Nephron progenitor cell (in vitro differentiated cells): ENCODE measurements at regions not wholly inside any gene's neighbourhood (a gene's known extent, or its start where the extent isn't known, plus 50 kb on each side); places are given as distances from the start of the nearest gene placed in this dataset.

ENCODE experiments used
- DNase-seq: peaks from one replicate; pipeline ENCODE4 v3.0.0; 2021
- H3K27ac Mint-ChIP-seq: 2 replicates; pipeline ENCODE4 v1.8.0; 2021; ENCODE audit warnings: mild to moderate bottlenecking, moderate library complexity, mixed read lengths
- H3K27me3 Mint-ChIP-seq: 2 replicates; pipeline ENCODE4 v1.8.0; 2021; ENCODE audit warnings: mild to moderate bottlenecking, low read depth, mixed read lengths; ENCODE audit not compliant: poor library complexity
- H3K36me3 Mint-ChIP-seq: 2 replicates; pipeline ENCODE4 v1.8.0; 2021; ENCODE audit warnings: low read depth, mixed read lengths
- H3K4me1 Mint-ChIP-seq: 2 replicates; pipeline ENCODE4 v1.8.0; 2021; ENCODE audit warnings: mixed read lengths
- H3K4me3 Mint-ChIP-seq: 2 replicates; pipeline ENCODE4 v1.8.0; 2021; ENCODE audit warnings: mild to moderate bottlenecking, moderate library complexity, mixed read lengths
- H3K9me3 Mint-ChIP-seq: 2 replicates; pipeline ENCODE4 v1.8.0; 2021; ENCODE audit warnings: mild to moderate bottlenecking, moderate library complexity, mixed read lengths
- TF ChIP-seq, protein P1 (sequence below): fragments of 200-600 bp; sonication (generic); IDR thresholded peaks from 2 replicates; pipeline ENCODE4 v1.5.0; 2021; ENCODE audit warnings: antibody characterized with exemption

DNA sequence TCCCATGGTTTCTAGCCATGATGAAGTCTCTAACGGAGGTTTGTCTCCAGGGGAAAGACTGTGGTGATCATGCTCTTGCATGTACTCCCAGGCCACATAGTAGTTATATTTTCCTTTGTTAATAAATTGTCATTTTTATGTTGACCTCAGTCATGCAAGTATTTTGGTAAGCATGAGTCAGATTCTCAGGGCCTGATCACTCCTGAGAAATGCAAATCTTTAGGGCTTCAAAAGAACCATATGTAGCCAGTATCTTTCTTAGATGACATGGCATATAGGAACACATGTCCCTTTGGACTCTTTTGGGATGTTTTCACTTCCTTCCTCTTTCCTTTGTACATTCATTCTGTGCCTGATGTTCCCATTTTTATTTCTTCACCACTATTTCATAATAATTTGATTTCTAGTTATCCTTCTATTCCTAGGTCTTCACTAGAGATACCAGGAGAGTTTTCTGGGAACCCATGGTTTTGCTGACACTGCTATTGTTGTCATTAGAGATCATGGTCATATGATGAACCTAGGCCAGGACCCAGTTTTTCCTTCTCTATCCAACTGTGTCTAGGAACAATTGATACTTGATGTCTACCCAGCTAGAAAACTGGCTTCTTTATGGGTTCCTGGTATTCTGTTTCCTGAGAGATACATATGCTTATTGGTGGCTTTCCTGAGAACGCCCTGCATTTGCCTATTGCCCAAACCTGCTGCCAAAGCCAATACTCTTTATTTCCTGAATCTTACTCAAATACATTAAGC is 248.1 kb upstream of the NREP start:
- H3K36me3 Mint-ChIP-seq = no peaks in the 10 kb centered on the region
- no peaks in the 10 kb centered on the region for H3K27me3 Mint-ChIP-seq
- no peak for DNase-seq
- no peak overlapping the region for H3K4me3 Mint-ChIP-seq
- H3K9me3 Mint-ChIP-seq = no peaks in the 10 kb centered on the region
- no peaks in the 10 kb centered on the region for H3K4me1 Mint-ChIP-seq
- TF ChIP-seq, protein P1, sequence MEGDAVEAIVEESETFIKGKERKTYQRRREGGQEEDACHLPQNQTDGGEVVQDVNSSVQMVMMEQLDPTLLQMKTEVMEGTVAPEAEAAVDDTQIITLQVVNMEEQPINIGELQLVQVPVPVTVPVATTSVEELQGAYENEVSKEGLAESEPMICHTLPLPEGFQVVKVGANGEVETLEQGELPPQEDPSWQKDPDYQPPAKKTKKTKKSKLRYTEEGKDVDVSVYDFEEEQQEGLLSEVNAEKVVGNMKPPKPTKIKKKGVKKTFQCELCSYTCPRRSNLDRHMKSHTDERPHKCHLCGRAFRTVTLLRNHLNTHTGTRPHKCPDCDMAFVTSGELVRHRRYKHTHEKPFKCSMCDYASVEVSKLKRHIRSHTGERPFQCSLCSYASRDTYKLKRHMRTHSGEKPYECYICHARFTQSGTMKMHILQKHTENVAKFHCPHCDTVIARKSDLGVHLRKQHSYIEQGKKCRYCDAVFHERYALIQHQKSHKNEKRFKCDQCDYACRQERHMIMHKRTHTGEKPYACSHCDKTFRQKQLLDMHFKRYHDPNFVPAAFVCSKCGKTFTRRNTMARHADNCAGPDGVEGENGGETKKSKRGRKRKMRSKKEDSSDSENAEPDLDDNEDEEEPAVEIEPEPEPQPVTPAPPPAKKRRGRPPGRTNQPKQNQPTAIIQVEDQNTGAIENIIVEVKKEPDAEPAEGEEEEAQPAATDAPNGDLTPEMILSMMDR = no peak
- H3K27ac Mint-ChIP-seq = no peak overlapping the region

- no peaks in the 10 kb centered on the region for H3K4me1 Mint-ChIP-seq
- peaks cover 4% of the 10 kb centered on the region for H3K27me3 Mint-ChIP-seq
- H3K36me3 Mint-ChIP-seq = no peaks in the 10 kb centered on the region
- no peak for DNase-seq
- H3K4me3 Mint-ChIP-seq = no peak overlapping the region
- no peaks in the 10 kb centered on the region for H3K9me3 Mint-ChIP-seq
- TF ChIP-seq, protein P1 = no peak
- H3K27ac Mint-ChIP-seq = no peak overlapping the region
Observed at GRCh38 chr5:112002376-112002775, 245.4 kb upstream of the NREP start.

DNA sequence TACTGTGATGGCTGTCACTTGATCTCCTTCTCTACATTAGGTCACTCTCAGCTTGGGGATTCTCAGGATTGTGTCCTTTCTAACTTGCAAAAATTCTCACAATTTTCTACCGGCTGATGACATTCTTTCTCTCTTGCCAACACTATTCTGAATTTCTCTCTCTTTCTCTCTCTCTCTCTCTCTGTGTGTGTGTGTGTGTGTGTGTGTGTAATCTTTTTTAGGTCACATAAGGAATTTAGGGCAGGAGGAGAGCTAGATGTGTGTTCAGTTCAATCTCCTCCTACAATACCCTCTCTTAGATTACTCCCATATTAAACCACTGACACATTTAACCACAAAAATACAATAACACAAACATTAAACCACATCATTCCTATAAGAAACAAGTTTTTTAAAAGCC is 242.3 kb upstream of the NREP start:
- H3K36me3 Mint-ChIP-seq = no peaks in the 10 kb centered on the region
- no peak overlapping the region for H3K4me3 Mint-ChIP-seq
- no peak for DNase-seq
- H3K27ac Mint-ChIP-seq = no peak overlapping the region
- no peaks in the 10 kb centered on the region for H3K4me1 Mint-ChIP-seq
- no peaks in the 10 kb centered on the region for H3K9me3 Mint-ChIP-seq
- H3K27me3 Mint-ChIP-seq = peaks cover 5% of the 10 kb centered on the region
- TF ChIP-seq, protein P1 = no peak

- no peak overlapping the region for H3K4me3 Mint-ChIP-seq
- TF ChIP-seq, protein P1 = no peak
- no peaks in the 10 kb centered on the region for H3K36me3 Mint-ChIP-seq
- DNase-seq = no peak
- no peaks in the 10 kb centered on the region for H3K9me3 Mint-ChIP-seq
- H3K4me1 Mint-ChIP-seq = no peaks in the 10 kb centered on the region
- no peak overlapping the region for H3K27ac Mint-ChIP-seq
- peaks cover 7% of the 10 kb centered on the region for H3K27me3 Mint-ChIP-seq
Observed at GRCh38 chr5:111998871-111999270, 241.9 kb upstream of the NREP start.

GRCh38 chr5:111997711-111998110 is 240.7 kb upstream of the NREP start:
- Mint-ChIP-seq H3K36me3 (no peaks in the 10 kb centered on the region), H3K4me3 (no peak overlapping the region), H3K27ac (no peak overlapping the region), H3K9me3 (peaks cover 2% of the 10 kb centered on the region), H3K27me3 (peaks cover 7% of the 10 kb centered on the region), H3K4me1 (no peaks in the 10 kb centered on the region)
- TF ChIP-seq, protein P1 = no peak
- no peak for DNase-seq

DNA sequence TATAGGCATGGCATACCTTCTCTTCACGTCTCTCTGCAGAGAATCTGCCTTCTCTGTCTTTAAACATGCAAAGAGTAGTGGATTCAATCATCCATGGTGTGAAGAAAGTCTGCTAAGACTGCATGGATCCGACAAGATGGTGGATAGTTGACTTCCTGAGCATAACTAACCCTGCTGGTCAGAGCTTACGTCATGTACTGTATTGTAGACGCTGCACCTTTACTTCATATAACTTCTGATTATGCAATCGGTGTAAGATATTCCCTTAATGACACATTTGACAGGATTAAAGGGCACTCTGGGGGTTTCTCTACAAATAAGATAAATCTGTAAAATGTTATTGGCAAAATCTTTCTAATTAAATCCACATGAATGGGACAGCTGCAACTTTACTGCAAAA is 240.3 kb upstream of the NREP start:
- Mint-ChIP-seq H3K9me3 (peaks cover 5% of the 10 kb centered on the region), H3K4me1 (no peaks in the 10 kb centered on the region), H3K36me3 (no peaks in the 10 kb centered on the region), H3K4me3 (no peak overlapping the region), H3K27me3 (peaks cover 7% of the 10 kb centered on the region), H3K27ac (no peak overlapping the region)
- TF ChIP-seq, protein P1 = no peak
- no peak for DNase-seq
